Right renal cortex interstitium (tissue), 3 donors: ENCODE measurements at regions not wholly inside any gene's neighbourhood (a gene's known extent, or its start where the extent isn't known, plus 50 kb on each side); places are given as distances from the start of the nearest gene placed in this dataset.

Experiments used
- DNase-seq, 3 donors: peaks; one replicate each; pipeline ENCODE4 v3.0.0-alpha.2; 2013; ENCODE audit warnings: low read depth in 3 of 3, low spot score in 2 of 3

DNA sequence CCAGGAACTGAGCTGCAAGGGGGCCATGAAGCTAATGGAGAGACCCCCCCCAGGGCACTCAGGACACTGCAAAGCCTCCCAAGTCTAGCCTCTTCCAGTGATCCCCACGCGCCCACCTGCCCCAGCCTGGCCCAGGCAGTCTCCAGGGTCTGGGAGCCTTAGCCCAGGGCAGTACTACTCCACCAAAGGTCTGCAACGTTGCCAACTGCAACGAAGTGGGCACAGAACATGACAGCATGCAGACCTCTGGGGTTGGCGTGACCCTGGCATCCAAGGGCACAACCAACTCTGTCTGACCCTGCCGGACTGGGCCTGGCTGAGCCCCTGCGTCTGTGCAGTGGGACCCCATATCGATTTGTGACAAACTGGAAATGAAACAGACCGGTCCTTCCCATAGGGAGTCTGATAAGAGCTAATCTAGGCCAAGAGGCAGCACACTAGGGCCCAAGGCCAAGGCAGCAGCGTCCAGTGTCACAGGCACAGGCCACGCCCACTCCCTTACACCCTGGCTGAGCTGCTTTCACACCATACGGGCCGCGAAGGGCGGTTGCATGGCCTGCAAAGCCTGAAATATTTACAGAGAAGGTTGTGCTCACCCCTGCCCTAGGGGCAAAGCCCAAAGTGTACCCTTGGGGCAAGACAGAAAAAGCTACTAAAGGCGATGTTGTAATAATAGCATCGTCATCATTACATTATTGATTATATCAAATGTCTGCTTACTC lies 76.7 kb downstream of the NCOR2 start:
- no peak for DNase-seq

DNA sequence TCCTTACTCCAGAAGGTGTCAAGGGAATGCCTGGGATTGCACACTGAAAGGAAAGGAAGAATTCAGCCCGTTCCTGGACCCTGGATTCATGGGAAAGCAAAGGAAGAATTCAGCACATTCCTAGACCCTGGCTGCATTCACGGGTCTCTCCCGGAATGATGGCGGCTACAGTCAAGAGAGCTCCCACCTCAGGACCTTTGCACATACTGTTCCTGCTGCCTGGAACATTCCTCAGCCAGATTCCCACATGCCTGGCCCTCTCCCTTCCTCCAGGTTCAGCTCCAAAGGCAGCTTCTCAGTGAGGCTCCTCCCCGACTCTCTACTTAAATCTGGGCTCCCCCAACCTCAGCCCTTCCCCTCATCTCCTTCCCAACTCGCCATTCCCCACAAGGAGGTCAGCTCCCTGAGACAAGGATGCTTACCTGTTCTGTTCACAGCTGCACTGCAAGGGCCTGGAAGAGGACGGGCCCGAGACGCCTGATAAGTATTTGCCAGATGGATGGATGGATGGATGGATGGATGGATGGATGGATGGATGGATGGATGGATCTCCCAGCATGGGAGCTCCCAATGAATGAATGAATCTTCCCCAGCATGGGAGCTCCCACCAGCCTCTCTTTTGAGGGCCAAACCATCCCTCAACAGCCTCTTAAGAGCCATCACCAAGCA lies 77.4 kb downstream of the NCOR2 start:
- no peak for DNase-seq

DNA sequence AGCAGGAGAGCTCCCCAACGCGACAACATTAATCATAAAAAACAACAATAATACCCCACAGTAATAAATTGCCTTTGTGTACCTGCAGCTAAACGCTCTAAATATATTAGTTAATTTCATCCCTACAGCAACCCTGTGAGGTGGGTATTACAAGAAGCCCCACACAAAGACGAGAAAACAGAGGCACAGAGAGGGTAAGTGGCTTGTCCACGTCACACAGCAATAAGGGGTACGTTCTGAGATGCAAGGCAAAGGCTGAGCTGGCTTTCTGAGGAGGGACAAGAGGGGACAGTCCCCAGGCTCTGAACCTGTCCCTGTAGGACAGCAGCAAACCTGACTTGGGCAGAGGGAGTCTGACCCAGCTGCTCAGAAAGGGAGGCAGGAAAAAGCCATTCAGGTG lies 78.2 kb downstream of the NCOR2 start:
- no peak for DNase-seq

DNA sequence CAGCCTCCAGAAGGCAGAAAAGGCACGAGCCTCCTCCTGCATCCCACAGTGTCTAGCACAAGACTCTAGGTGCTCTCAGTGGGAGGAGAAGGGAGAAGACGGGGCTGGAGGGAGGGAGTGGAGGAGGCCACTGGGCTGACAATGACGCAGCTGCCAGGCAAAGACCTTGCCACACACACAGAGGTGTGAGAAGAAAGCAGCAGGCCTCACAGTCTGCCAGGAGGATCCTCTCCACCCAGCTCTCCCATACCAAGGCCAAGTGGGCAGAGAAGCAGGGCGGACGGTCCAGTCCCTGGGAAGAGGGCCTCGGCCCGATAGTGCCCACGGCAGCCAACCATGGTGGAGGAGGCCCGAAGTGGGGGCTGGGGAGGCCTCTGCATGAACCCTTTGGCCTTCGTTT lies 78.9 kb downstream of the NCOR2 start:
- no peak for DNase-seq

DNA sequence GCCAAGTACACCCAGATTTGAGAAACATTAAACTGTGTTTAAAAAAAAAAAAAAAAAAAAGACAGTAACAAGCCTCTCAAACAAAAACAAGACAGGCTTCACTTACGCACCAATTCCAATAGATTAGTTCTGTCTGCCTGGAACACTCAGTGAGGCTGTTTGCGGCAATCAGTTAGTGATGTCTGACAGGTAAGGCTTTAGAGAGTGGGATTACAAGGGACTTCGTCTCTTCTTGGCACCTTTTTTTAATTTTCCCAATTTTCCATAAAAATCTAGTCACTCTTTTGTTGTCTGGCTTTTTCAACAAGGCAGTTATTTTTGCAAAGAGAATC lies 79.6 kb downstream of the NCOR2 start:
- DNase-seq = no peak

DNA sequence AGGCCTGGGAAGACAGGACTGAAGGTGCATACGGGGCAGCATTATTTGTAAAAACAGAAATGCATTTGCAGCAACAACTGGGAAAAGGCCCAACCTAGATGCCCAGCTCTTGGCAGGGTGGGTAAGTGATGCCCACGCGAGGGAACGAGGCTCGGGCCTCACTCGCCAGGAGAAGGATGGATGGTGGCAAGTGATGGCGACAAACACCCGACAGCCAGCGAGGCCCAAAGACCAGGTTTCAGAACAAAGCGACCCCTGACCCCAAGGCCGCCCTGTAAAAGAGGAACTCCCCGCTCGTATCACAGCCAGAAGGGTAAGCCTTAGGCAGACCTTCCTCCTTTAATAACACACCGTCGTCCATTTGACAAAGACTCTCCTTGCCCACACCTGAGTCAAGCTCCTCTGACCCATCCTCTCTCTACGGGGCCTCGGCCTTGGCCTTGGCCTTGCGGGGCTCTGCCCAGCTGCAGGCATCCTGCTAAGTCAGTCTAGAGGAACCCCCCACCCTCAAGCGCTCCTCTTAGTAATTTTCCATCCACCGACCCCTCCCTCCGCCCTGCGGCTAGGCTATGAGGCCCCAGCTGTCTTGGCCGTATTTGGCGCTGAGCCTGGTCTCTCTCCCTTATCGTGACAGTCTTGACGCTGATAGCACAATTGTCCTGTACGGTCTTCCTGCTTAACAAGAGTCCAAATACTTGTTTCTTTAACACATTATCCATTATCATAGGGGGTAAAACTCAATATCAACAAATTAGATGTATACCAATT lies 80.2 kb downstream of the NCOR2 start:
- no peak for DNase-seq

DNA sequence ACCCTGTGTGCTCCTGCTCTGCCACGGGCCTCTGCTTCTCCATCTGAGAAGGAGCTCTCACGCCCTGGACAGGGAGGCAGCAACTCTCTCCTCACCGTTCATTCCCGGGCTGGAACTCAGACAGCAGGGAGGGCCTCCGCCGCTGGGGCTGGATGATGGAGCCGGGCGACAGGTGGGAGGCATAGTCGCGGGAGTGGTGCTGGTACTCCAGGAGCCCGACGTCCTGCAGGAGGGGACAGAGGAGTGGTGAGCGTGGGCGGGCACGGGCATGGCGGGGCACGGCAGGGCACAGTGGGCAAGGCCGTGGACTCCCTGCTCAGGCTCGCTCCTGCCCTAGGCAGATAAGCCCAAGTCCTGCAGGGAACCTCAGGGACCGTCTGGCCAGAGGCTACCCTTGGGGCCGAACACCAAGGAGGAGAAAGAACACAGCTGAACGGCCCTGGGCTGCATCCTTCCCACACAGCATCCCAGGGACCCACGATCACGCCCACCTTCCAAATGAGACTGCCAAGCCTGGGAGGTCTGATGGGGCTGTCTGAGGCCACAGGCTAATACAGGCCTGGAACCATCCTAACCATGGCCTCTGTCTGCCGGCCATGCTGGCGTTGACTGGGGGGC lies 81.0 kb downstream of the NCOR2 start:
- DNase-seq = no peak

DNA sequence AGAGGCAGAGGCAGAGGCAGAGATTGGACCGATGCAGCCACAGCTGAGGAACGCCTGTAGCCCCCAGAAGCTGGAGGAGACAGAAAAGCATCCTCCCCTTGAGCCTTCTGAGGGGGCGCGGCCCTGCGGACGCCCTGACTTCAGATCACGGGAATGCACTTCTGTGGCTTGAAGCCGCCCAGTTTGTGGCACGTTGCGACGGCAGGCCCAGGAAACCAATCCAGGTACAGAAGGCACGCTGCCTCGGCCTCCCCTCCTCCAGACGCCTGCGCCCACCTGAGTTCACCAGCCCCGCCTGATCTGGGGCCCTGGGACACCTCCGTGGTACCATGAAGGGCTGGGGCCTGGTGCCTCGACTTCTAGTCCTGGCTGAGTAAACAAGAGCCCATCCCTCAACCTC lies 82.0 kb downstream of the NCOR2 start:
- no peak for DNase-seq

DNA sequence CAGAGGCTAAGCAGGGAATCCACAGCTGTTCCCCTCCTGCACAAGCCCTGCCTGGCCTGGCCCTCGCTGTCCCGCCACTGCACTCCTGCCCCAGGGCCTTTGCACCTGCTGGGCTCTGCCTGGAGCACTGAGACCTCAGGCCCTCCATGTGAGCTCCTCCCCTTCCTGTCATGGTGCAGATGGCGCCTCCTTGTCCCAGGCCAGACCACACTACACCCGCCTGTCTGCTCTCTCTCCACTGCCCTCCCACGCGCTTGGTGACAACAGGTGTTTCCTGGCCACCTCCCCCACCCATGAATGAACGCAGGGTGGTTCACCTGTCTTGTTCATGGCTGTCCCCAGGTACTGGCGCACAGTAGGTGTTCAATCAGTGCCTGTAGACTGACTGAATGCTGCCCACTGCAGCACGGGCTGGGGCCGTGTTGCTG lies 82.9 kb downstream of the NCOR2 start:
- DNase-seq = no peak

DNA sequence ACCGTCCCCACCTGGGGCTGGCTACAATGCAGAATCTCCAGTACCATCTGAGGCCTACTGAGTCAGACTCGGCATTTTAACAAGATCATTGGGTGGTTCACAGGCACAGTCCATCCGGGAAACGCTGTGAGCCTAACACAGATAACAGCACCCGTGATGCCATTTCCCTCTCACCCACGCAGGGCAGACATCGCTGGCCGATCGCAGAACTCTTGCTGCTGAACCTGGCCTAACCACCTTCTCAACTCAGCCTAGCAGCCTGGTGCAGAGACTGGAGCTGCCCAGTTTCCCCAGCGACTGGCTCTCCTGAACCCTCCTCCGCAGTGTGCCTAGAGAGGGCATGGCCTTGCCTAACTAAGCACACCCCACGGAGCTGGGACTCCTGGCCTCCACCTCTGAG lies 83.3 kb downstream of the NCOR2 start:
- DNase-seq = no peak

DNA sequence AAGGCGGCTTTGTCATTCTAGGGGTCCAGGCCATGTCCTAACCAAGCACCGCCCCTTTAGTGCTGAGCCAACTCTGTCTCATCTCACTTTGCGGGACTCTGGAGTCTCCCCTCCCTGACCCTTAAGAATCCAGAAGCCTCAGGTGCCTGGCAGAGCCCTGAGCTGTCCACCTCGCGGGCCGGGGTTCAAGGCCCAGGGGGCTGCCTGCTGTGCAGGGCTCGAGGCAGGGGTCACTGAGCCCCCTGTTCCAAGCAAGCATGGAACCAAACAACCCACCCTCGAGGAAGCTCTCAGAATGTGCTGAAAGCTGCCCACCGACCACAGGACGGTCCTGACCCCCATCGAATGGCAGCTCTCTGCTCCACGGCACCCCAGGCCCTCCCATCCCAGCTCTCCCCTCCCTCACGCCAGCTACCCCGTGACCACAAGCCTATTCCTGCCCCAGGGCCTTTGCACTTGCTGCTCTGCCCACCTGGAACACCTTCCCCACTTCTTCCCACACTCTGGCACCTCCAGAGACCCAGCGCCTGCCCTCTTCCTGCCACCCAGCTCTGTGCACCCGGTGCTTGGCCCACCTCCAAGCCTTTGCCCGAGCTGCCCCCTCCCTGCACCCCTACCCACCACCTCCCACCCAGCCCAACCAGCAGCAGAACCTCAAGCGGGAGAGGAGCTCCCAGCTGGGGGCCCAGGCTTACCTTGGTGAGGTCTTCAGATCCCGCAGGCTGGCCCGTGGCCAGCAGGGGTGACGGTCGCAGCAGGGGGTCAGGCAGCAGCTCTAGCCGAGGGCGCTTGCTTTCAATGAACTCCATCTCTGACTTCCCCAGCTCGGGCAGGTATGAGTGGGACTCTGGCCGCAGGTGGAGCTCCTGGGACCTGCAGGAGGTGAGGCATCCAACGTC lies 84.3 kb downstream of the NCOR2 start:
- no peak for DNase-seq

DNA sequence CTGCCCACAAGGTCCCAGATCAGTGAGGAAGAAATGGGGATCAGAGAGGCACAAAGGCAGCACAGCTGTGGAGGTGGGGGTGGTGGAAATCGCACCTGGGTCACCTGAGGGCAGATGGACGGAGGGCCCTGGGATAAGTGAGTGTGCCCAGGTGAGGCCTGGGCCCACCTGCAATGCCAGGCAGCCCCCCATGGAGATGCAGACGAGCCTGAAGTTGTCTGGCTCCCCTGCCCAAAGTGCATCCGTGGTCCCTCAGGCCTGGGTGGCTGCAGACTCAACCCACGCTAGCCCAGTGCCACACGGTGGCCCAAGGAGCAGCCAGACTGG lies 84.9 kb downstream of the NCOR2 start:
- no peak for DNase-seq

DNA sequence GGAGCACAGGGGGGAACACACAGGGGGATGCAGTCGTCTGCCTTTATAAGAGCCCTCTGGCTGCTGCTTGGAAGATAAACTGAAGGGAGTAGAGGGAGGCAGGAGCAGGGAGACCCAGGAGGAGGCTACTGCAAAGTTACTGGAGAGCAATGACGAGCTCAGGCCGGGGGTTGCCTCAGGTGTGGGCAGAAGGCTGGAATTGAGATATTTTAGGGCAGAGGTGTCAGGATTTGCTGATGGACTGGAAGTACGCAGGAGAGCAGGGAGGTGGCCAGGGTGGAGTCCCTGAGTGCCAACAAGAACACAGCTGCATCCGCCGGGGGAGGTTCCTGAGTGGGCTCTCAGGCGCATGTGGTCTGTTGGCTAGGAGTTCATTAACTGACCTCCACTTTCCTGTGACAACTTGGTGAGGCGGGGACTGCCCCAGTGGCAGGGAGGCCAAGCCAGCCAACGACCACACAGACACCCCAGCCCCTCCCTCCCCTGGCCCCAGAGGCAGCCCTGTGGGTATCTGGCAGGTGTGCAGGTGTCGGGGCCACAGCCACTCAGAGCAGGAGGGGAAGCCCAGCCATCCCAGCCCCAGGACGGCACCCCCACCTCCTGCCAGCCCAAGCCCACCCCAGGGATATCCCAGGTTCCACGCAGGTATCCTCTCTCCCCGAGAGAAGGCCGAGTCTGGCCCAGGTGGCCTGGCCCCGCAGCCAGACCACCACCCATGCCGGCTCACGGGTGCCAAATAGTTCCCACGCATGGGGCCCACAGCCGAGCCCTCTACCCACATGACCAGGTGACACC lies 85.4 kb downstream of the NCOR2 start:
- no peak for DNase-seq

DNA sequence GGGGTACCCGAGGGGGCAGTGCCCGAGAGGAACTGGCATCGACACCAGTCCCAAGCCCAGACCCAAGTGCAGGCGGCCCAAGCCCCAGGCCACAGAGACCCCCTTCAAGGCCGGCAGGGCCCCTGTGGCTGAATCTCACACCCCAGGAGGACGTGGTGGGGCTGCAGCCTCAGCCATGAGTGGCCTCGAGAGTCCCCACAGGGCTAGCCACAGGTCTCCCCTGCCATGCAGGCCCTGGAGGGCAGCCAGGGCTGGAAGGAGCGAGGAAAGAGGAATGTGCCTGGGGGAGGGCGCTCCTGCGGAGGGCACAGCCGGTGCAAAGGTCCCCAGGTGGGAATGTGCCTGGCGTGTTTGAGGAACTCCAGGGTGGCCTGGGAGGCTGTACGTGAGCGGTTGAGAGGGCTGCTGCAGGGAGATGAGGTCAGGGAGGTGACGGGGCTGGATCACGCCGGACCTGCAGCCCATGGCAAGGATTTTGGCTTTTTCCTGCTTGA lies 86.1 kb downstream of the NCOR2 start:
- DNase-seq = no peak

DNA sequence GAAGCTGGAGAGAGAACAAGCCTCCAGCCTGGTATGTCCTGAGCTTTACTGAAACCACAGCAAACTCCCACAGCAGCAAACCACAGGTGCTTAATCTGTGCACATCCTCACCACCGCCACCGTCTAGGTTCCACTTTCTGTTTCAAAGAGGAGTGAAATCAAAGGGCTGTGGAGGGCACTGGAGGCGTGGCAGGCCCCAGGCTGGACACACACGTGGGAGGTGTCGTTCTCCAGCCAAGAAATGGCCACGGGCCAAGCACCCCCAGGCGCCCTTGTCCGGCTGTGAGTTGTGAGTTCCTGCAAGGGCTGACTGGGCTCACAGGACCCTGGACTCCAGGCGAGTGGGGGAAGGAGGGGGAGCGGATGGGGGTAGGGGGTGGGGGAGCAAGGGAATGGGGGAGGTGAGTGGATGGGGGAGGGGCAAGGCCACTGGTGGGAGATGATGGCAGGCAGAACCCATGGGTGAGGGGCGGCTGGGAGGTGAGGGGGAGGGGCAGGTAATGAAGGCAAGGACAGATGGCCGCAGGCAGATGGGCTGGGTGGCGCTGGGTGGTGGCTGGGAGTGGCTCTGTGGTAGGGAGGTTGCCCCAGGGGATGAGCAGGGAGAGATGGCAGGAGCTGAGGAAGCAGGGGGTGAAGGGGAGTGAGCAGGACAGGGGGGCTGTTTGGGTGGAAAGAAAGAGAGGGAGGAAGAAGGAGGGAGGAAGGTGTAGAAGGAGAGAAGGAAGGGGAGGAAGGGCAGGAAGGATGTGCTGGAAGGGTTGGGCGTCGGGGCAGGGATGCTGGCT lies 86.7 kb downstream of the NCOR2 start:
- DNase-seq = no peak

DNA sequence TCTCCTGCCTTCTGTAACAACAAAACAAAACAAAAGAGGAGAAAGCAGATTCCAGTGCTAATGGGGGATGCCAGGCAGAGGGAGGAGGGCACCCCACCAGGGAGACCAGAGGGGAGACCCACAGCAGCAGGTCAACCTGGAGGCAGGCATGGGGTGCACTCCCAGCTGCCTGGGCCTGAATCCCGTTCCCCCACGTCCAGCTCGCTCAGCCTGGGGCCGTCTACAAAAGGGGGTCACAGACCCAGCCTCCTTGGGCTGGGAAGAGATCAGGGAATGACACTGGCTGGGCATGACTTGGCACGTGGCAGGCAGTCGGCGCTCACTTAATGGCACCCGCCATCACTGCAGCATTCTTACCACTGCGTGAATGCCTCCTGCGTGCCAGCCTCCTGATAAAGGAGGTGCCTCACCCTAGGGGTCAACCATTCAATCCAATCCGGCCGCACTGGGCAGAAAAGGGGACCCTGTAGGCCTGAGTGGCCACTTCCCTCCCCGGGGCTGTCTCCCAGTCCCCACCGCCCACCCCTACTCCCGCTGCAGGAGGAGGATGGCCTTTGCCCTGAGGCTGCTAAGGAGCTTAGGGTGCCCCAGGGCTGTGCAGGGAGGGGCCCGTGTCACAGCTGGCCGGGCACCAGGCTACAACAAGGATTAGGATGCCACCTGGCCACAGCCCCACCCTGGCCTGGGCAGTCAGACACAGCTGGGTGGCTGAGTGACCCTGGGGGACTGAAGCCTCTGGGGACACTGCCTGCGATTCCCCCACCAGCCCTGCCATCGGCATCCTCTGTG lies 87.5 kb downstream of the NCOR2 start:
- DNase-seq = no peak

DNA sequence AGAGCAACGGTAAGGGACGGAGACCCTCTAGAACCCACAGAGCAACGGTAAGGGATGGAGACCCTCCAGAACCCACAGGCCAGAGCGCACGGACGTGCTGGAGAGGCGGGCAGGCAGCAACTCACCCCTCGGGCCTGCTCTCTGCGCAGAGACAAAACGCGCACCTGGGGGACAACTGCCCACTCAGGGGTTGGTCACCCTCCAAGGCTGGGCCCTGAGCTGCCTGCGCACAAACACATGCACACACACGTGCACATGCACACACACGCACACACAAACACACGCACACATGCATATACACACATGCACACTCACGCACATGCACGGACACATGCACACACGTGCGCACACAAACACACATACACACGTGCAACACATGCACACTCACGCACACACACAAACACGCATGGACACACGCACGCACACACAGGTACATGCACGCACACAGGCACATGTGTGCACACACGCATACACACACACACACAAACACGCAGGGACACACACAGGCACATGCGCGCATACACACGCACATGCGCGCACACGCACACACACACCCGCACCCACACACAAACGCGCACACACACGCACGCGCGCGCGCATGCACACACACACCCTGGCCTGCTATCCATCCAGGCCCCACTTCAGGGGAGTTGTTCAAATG lies 88.3 kb downstream of the NCOR2 start:
- no peak for DNase-seq

DNA sequence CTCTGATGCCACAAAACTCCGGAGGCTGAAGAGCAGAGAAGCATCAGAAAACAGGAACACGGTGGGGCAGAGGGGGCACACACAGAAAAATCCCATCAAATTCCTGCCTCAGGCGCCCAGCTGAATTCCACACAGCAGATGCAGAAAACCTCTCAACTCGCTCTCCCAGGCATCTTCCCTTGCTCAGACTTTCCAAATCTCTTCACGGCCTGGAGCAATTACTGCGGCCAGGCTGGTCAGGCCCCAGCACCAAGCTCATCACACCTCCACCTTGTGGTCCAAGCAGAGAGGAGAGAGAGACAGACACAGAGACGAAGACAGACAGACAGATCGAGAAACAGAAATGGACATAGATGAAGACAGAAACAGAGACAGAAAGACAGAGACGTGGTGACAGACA lies 89.0 kb downstream of the NCOR2 start:
- DNase-seq = no peak
